DND-41 (cell line): ENCODE measurements at regions not wholly inside any gene's neighbourhood (a gene's known extent, or its start where the extent isn't known, plus 50 kb on each side); places are given as distances from the start of the nearest gene placed in this dataset.

Source experiments
- ATAC-seq: fragments of 200-7000 bp; cut with Tn5 transposase; 3 replicates; pipeline ENCODE4 v1.9.1; 2021; ENCODE audit warnings: low read depth; ENCODE audit not compliant: insufficient read depth
- DNase-seq: peaks from one replicate; pipeline ENCODE4 v3.0.0-alpha.2; 2020
- H2AFZ ChIP-seq: 2 replicates; pipeline ENCODE4 v1.6.0; 2012; ENCODE audit warnings: low read depth, low read length
- H3K27ac ChIP-seq: 2 replicates; pipeline ENCODE4 v1.5.1; 2012; ENCODE audit warnings: low read length, inconsistent platforms
- H3K27me3 ChIP-seq: fragments of 200-600 bp; sonication (generic); 2 replicates; pipeline ENCODE4 v1.6.0; 2012; ENCODE audit warnings: low read length, mild to moderate bottlenecking, inconsistent platforms; ENCODE audit not compliant: insufficient read depth, poor library complexity
- H3K36me3 ChIP-seq: 2 replicates; pipeline ENCODE4 v1.5.1; 2012; ENCODE audit warnings: low read length, inconsistent platforms; ENCODE audit not compliant: insufficient read depth
- H3K4me1 ChIP-seq: 2 replicates; pipeline ENCODE4 v1.5.1; 2012; ENCODE audit warnings: mild to moderate bottlenecking, low read length; ENCODE audit not compliant: insufficient read depth
- H3K4me2 ChIP-seq: 2 replicates; pipeline ENCODE4 v1.6.0; 2012; ENCODE audit warnings: mild to moderate bottlenecking, moderate library complexity, low read length, inconsistent platforms; ENCODE audit not compliant: insufficient read depth
- H3K4me3 ChIP-seq, 2 experiments: fragments of 200-600 bp in 1 of 2; shearing (Covaris generic) in 1 of 2; 2 replicates each; pipeline ENCODE4 v1.5.1; 2012 to 2016; ENCODE audit warnings: inconsistent platforms in 2 of 2, low read length in 2 of 2, mild to moderate bottlenecking in 2 of 2, low read depth in 1 of 2, moderate library complexity in 1 of 2
- H3K79me2 ChIP-seq: 2 replicates; pipeline ENCODE4 v1.6.0; 2012; ENCODE audit warnings: low read length, inconsistent platforms; ENCODE audit not compliant: insufficient read depth
- H3K9ac ChIP-seq: 2 replicates; pipeline ENCODE4 v1.6.0; 2012; ENCODE audit warnings: low read depth, mild to moderate bottlenecking, inconsistent platforms, low read length, moderate library complexity
- H3K9me3 ChIP-seq: 2 replicates; pipeline ENCODE4 v1.5.1; 2012; ENCODE audit warnings: low read length, moderate library complexity, mild to moderate bottlenecking, inconsistent platforms; ENCODE audit not compliant: insufficient read depth, severe bottlenecking
- H4K20me1 ChIP-seq: 2 replicates; pipeline ENCODE4 v1.6.0; 2012; ENCODE audit warnings: low read length; ENCODE audit not compliant: insufficient read depth
- CTCF ChIP-seq: IDR thresholded peaks from 2 replicates; pipeline ENCODE4 v1.5.1; 2012; ENCODE audit warnings: borderline replicate concordance, low read length, moderate library complexity, mild to moderate bottlenecking; ENCODE audit not compliant: poor library complexity, severe bottlenecking; ENCODE audit errors: extremely low read depth
- EZH2 ChIP-seq: IDR thresholded peaks from 3 replicates; pipeline ENCODE4 v1.6.1; 2012; ENCODE audit warnings: borderline replicate concordance, low read depth, mild to moderate bottlenecking, moderate library complexity, low read length, inconsistent platforms; ENCODE audit not compliant: severe bottlenecking

- ATAC-seq (no peak), DNase-seq (no peak)
- TF ChIP-seq EZH2: no peak
- no peak for TF ChIP-seq CTCF
- Histone ChIP-seq H2AFZ (no peak overlapping the region), H3K36me3 (no peaks in the 10 kb centered on the region), H3K4me2 (no peak overlapping the region), H3K4me3 (no peak overlapping the region), H3K9ac (no peak overlapping the region), H3K27ac (no peak overlapping the region), H3K9me3 (no peaks in the 10 kb centered on the region), H3K4me1 (no peaks in the 10 kb centered on the region), H3K79me2 (no peaks in the 10 kb centered on the region), H3K27me3 (peaks cover 19% of the 10 kb centered on the region), H4K20me1 (no peaks in the 10 kb centered on the region)
Observed at GRCh38 chr12:115760231-115760630, 517.3 kb downstream of the MED13L start.

- ATAC-seq: no peak
- TF ChIP-seq EZH2 (no peak), CTCF (no peak)
- H3K36me3 ChIP-seq: no peaks in the 10 kb centered on the region
- H3K4me3 ChIP-seq: no peak overlapping the region
- H3K4me2 ChIP-seq: no peak overlapping the region
- peaks cover 23% of the 10 kb centered on the region for H3K27me3 ChIP-seq
- no peak overlapping the region for H3K9ac ChIP-seq
- H3K9me3 ChIP-seq: no peaks in the 10 kb centered on the region
- H3K79me2 ChIP-seq: no peaks in the 10 kb centered on the region
- H3K27ac ChIP-seq: no peak overlapping the region
- no peak for DNase-seq
- no peaks in the 10 kb centered on the region for H4K20me1 ChIP-seq
- no peaks in the 10 kb centered on the region for H3K4me1 ChIP-seq
- no peak overlapping the region for H2AFZ ChIP-seq
Observed at GRCh38 chr12:115758877-115759620, 518.4 kb downstream of the MED13L start.

GRCh38 chr12:115758183-115758582 is 519.3 kb downstream of the MED13L start:
- no peak overlapping the region for H3K4me2 ChIP-seq
- no peaks in the 10 kb centered on the region for H3K36me3 ChIP-seq
- no peaks in the 10 kb centered on the region for H3K79me2 ChIP-seq
- DNase-seq (no peak), ATAC-seq (no peak)
- H3K9me3 ChIP-seq: no peaks in the 10 kb centered on the region
- H3K4me3 ChIP-seq: no peak overlapping the region
- H3K4me1 ChIP-seq: no peaks in the 10 kb centered on the region
- H4K20me1 ChIP-seq: no peaks in the 10 kb centered on the region
- H3K27ac ChIP-seq: no peak overlapping the region
- H3K27me3 ChIP-seq: peaks cover 23% of the 10 kb centered on the region
- TF ChIP-seq CTCF (no peak), EZH2 (no peak)
- H2AFZ ChIP-seq: no peak overlapping the region
- no peak overlapping the region for H3K9ac ChIP-seq
